ENCODE measurements at regions not wholly inside any gene's neighbourhood (a gene's known extent, or its start where the extent isn't known, plus 50 kb on each side); places are given as distances from the start of the nearest gene placed in this dataset.

- TF ChIP-seq ZFP30 (CRISPR knock-in tag; IDR thresholded peaks at IDR 0.05) (no peak), ZNF70 (CRISPR knock-in tag; IDR thresholded peaks at IDR 0.05) (no peak), TCF4 (CRISPR knock-in tag; IDR thresholded peaks at IDR 0.05; ENCODE audit: borderline replicate concordance) (no peak), SNAI2 (CRISPR knock-in tag; IDR thresholded peaks at IDR 0.05) (no peak), BACH2 (CRISPR knock-in tag; IDR thresholded peaks at IDR 0.05; ENCODE audit: borderline replicate concordance) (no peak), POU6F1 (CRISPR knock-in tag; IDR thresholded peaks at IDR 0.05; ENCODE audit: borderline replicate concordance, low read depth) (no peak), ISL1 (CRISPR knock-in tag; IDR thresholded peaks at IDR 0.05) (no peak), CSRNP3 (CRISPR knock-in tag; IDR thresholded peaks at IDR 0.05) (no peak), ZNF565 (CRISPR knock-in tag; conservative IDR thresholded peaks at IDR 0.05; ENCODE audit: low read depth) (no peak)
Observed at GRCh38 chr5:24135536-24135935, 509.2 kb downstream of the CDH10 start.

Data from SK-N-SH treated with all-trans-retinoic acid at 6 μM for 48 hours (cell line).